ENCODE measurements at regions not wholly inside any gene's neighbourhood (a gene's known extent, or its start where the extent isn't known, plus 50 kb on each side); places are given as distances from the start of the nearest gene placed in this dataset.

DNA sequence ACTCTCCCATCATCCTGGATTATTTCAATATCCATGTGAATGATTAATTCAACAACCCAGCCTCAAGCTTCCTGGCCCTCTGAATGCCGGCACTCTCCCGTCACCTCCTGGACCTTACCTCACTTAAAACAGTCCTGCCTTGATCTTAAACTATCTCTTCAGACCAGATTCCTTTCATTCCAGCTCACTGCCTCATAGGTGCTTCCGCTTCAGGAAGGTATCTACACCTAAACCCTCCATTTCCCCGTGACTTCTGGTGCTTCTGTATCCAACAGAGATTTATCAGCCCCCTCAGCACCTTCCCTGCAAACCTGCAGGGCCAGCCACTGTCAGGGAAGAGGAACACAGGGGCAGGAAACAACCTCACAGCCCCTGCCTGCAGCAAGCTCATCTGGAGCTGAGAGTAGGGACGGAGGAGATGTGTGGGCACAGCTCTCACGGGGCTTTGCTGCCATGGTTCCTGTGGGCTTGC is 98.9 kb upstream of the TJP1 start:
- TF ChIP-seq, protein P1, sequence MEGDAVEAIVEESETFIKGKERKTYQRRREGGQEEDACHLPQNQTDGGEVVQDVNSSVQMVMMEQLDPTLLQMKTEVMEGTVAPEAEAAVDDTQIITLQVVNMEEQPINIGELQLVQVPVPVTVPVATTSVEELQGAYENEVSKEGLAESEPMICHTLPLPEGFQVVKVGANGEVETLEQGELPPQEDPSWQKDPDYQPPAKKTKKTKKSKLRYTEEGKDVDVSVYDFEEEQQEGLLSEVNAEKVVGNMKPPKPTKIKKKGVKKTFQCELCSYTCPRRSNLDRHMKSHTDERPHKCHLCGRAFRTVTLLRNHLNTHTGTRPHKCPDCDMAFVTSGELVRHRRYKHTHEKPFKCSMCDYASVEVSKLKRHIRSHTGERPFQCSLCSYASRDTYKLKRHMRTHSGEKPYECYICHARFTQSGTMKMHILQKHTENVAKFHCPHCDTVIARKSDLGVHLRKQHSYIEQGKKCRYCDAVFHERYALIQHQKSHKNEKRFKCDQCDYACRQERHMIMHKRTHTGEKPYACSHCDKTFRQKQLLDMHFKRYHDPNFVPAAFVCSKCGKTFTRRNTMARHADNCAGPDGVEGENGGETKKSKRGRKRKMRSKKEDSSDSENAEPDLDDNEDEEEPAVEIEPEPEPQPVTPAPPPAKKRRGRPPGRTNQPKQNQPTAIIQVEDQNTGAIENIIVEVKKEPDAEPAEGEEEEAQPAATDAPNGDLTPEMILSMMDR (IDR thresholded peaks at IDR 0.05), result no peak
- TF ChIP-seq POLR2A (IDR thresholded peaks at IDR 0.05), result no peak
